ENCODE measurements at regions not wholly inside any gene's neighbourhood (a gene's known extent, or its start where the extent isn't known, plus 50 kb on each side); places are given as distances from the start of the nearest gene placed in this dataset.

DNA sequence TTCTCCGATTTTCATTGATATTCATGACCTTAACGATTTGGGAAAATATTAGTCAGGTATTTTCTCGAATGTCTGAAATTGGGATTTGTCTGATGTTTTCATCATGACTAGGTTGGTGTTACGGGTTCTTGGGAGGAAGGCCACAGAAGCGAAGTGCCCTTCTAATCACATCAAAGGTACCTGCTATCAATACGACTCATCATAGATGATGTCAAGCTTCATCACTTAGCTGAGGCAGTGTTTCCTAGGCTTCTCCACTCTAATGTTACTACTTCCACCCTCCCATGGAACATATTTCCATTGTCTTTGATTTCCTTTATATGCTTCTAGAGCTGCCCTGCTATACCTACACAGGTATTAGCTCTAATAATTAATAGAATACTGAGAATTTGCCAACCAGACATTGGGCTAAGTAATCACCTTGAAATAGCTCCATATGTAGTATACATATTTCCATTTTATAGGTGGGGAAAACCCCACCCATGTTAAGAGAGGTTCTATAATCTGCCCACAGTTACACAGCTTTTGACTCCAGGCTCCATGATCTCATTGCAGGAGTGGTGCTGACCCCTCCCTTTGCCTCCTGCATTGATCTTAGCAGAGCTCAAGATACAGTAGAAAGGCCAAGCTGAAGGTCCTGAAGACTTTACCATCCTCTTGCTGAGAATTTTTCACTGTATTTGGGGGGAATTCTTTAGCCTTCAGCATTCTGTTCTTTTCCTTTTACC, 238.6 kb upstream of the ADAMTSL1 start:
- Mint-ChIP-seq H3K9me3 (no peaks in the 10 kb centered on the region), H3K4me3 (no peak overlapping the region), H3K27me3 (peaks cover 31% of the 10 kb centered on the region), H3K36me3 (ENCODE audit: low read depth) (no peaks in the 10 kb centered on the region), H3K27ac (peak overlapping the region; percentile 80), H3K4me1 (ENCODE audit: low read depth) (peaks cover 7% of the 10 kb centered on the region)

DNA sequence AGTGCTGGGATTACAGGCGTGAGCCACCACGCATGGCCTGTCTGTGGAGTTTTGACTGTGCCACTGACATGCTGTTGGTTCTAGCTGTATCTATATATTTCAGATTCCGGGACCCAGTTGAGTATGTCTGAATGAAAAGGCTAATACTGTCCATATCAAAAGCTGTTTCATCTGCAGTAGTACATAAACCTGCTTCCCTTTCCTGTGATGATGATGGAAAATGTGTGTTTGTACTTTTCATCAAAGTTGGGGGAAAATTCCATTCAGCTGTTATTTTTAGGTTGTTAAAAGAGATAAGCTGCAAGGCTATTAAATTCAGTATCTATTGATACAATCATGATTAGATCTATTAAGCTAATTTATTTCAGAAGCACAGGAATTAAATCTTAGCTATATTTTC, 237.6 kb upstream of the ADAMTSL1 start:
- Mint-ChIP-seq H3K9me3 (no peaks in the 10 kb centered on the region), H3K27ac (no peak overlapping the region), H3K36me3 (ENCODE audit: low read depth) (no peaks in the 10 kb centered on the region), H3K4me1 (ENCODE audit: low read depth) (peaks cover 11% of the 10 kb centered on the region), H3K27me3 (peaks cover 31% of the 10 kb centered on the region), H3K4me3 (no peak overlapping the region)

DNA sequence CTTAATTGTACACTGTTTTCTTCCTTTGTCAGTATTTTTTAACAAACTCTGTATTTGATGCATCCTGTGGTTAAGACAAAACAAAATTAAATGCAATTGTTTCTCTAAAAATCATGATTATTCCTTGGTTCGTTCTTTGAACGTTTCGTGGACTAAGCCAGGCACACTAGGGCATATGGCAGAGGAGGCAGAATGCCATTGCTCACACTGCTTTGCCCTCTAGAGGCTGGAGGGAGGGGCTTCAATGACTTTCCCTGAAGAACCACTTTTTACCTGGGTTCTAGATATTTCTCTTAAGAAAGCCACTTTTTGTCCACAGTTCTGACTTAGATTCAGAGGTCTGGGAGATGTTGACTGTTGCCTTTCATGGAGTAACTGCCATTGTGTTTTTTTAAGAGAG, 236.2 kb upstream of the ADAMTSL1 start:
- no peak overlapping the region for H3K4me3 Mint-ChIP-seq
- peaks cover 12% of the 10 kb centered on the region for H3K4me1 Mint-ChIP-seq (ENCODE audit: low read depth)
- H3K27me3 Mint-ChIP-seq = peaks cover 31% of the 10 kb centered on the region
- no peak overlapping the region for H3K27ac Mint-ChIP-seq
- H3K36me3 Mint-ChIP-seq (ENCODE audit: low read depth) = no peaks in the 10 kb centered on the region
- H3K9me3 Mint-ChIP-seq = no peaks in the 10 kb centered on the region

DNA sequence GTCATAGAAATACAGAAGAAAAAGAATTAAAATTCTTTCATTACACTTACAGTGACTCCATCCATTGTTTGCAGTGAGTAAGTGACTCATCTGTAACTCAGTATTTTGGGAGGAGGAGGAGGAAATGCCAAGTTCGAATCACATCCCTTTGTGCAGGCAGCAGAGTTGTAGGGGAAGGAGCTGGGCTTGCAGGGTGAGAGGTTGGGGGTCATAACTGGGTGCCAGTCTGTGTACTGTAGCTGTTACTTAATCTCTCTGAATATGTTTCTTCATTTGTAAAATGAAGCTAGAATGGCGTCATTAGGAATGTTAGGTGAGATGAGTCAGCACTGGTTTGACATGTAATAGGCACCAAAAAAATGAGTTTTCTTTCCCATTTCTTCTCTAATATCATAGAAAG, 235.7 kb upstream of the ADAMTSL1 start:
- Mint-ChIP-seq H3K4me1 (ENCODE audit: low read depth) (peaks cover 12% of the 10 kb centered on the region), H3K27ac (no peak overlapping the region), H3K27me3 (peaks cover 28% of the 10 kb centered on the region), H3K9me3 (no peaks in the 10 kb centered on the region), H3K36me3 (ENCODE audit: low read depth) (no peaks in the 10 kb centered on the region), H3K4me3 (no peak overlapping the region)

- Mint-ChIP-seq H3K4me1 (ENCODE audit: low read depth) (peaks cover 12% of the 10 kb centered on the region), H3K4me3 (no peak overlapping the region), H3K36me3 (ENCODE audit: low read depth) (no peaks in the 10 kb centered on the region), H3K27ac (no peak overlapping the region), H3K27me3 (peaks cover 26% of the 10 kb centered on the region), H3K9me3 (no peaks in the 10 kb centered on the region)
Observed at GRCh38 chr9:18238752-18239447, 235.1 kb upstream of the ADAMTSL1 start.

DNA sequence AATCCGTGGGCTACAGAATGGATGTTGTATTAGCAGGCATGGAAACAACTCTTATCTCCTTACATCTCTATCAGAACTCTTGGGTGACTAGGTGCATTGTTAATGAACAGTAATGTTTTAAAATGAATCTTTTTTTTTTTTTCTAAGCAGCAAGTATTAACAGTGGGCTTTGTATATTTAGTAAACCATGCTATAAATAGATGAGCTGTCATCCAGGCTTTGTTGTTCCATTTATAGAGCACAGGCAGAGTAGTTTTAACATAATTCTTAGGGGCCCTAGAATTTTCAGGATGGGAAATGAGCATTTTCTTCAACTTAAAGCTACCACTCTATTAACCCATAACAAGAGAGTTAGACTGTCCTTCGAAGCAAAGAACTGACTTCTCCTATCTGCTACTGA, 233.7 kb upstream of the ADAMTSL1 start:
- Mint-ChIP-seq H3K4me3 (no peak overlapping the region), H3K9me3 (no peaks in the 10 kb centered on the region), H3K27me3 (peaks cover 29% of the 10 kb centered on the region), H3K27ac (no peak overlapping the region), H3K4me1 (ENCODE audit: low read depth) (peaks cover 8% of the 10 kb centered on the region), H3K36me3 (ENCODE audit: low read depth) (no peaks in the 10 kb centered on the region)

- H3K9me3 Mint-ChIP-seq = no peaks in the 10 kb centered on the region
- H3K4me3 Mint-ChIP-seq = no peak overlapping the region
- peaks cover 16% of the 10 kb centered on the region for H3K27me3 Mint-ChIP-seq
- no peaks in the 10 kb centered on the region for H3K36me3 Mint-ChIP-seq (ENCODE audit: low read depth)
- peaks cover 4% of the 10 kb centered on the region for H3K4me1 Mint-ChIP-seq (ENCODE audit: low read depth)
- H3K27ac Mint-ChIP-seq = no peak overlapping the region
Observed at GRCh38 chr9:18245911-18246310, 228.0 kb upstream of the ADAMTSL1 start.

DNA sequence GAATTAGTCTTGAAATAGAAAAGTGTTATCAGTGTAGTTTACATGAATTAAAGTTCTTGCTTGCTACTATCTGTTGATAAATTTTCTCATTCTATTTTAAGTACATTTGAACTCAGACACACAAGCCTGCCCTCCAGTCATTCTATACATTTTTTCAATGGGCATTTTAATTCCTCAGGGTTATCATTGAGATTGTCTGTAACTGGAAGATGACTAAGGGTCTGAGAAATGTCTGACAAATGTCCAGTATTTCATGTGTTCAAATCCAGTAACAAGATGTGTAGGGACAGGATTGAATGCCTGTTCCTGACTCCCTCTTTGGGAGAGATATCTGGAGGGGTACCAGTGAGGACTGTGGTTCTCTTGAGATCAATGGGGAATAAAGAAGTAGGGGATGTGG, 223.9 kb upstream of the ADAMTSL1 start:
- H3K4me1 Mint-ChIP-seq (ENCODE audit: low read depth) = no peaks in the 10 kb centered on the region
- no peaks in the 10 kb centered on the region for H3K9me3 Mint-ChIP-seq
- no peak overlapping the region for H3K4me3 Mint-ChIP-seq
- no peaks in the 10 kb centered on the region for H3K36me3 Mint-ChIP-seq (ENCODE audit: low read depth)
- no peak overlapping the region for H3K27ac Mint-ChIP-seq
- H3K27me3 Mint-ChIP-seq = peaks cover 7% of the 10 kb centered on the region

- peaks cover 14% of the 10 kb centered on the region for H3K27me3 Mint-ChIP-seq
- no peak overlapping the region for H3K27ac Mint-ChIP-seq
- H3K36me3 Mint-ChIP-seq (ENCODE audit: low read depth) = no peaks in the 10 kb centered on the region
- H3K4me3 Mint-ChIP-seq = no peak overlapping the region
- no peaks in the 10 kb centered on the region for H3K9me3 Mint-ChIP-seq
- no peaks in the 10 kb centered on the region for H3K4me1 Mint-ChIP-seq (ENCODE audit: low read depth)
Observed at GRCh38 chr9:18253950-18254349, 220.0 kb upstream of the ADAMTSL1 start.

- Mint-ChIP-seq H3K27me3 (peaks cover 14% of the 10 kb centered on the region), H3K9me3 (no peaks in the 10 kb centered on the region), H3K4me1 (ENCODE audit: low read depth) (no peaks in the 10 kb centered on the region), H3K36me3 (ENCODE audit: low read depth) (no peaks in the 10 kb centered on the region), H3K27ac (no peak overlapping the region), H3K4me3 (no peak overlapping the region)
Observed at GRCh38 chr9:18255158-18255629, 218.8 kb upstream of the ADAMTSL1 start.

- Mint-ChIP-seq H3K27me3 (peaks cover 14% of the 10 kb centered on the region), H3K4me1 (ENCODE audit: low read depth) (no peaks in the 10 kb centered on the region), H3K4me3 (no peak overlapping the region), H3K36me3 (ENCODE audit: low read depth) (no peaks in the 10 kb centered on the region), H3K9me3 (no peaks in the 10 kb centered on the region), H3K27ac (no peak overlapping the region)
Observed at GRCh38 chr9:18255747-18256146, 218.2 kb upstream of the ADAMTSL1 start.

- H3K27me3 Mint-ChIP-seq = peaks cover 14% of the 10 kb centered on the region
- H3K4me1 Mint-ChIP-seq (ENCODE audit: low read depth) = no peaks in the 10 kb centered on the region
- H3K36me3 Mint-ChIP-seq (ENCODE audit: low read depth) = no peaks in the 10 kb centered on the region
- no peak overlapping the region for H3K4me3 Mint-ChIP-seq
- no peak overlapping the region for H3K27ac Mint-ChIP-seq
- H3K9me3 Mint-ChIP-seq = no peaks in the 10 kb centered on the region
Observed at GRCh38 chr9:18256568-18256967, 217.4 kb upstream of the ADAMTSL1 start.

DNA sequence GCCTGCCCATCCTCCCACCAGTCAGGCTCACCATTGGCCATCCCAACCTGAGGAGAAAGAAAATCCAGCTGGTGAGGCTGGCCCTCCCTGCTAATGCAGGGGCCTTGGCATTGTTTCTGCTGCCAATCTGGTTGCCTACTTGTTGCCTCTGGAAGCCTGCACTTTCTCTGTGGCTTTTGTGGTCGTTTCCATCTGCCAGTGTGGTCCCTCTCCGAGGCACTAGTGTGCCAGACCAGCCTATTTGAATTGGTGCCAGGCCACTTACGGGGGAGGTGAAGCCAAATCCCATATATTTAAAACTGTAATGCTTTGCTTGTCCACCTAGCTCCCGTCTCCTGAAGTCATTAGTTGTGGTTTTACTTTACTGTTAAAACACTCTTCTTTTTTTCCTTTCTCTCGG, 213.4 kb upstream of the ADAMTSL1 start:
- no peak overlapping the region for H3K4me3 Mint-ChIP-seq
- H3K9me3 Mint-ChIP-seq = no peaks in the 10 kb centered on the region
- no peaks in the 10 kb centered on the region for H3K4me1 Mint-ChIP-seq (ENCODE audit: low read depth)
- H3K36me3 Mint-ChIP-seq (ENCODE audit: low read depth) = no peaks in the 10 kb centered on the region
- H3K27me3 Mint-ChIP-seq = peaks cover 8% of the 10 kb centered on the region
- no peak overlapping the region for H3K27ac Mint-ChIP-seq

DNA sequence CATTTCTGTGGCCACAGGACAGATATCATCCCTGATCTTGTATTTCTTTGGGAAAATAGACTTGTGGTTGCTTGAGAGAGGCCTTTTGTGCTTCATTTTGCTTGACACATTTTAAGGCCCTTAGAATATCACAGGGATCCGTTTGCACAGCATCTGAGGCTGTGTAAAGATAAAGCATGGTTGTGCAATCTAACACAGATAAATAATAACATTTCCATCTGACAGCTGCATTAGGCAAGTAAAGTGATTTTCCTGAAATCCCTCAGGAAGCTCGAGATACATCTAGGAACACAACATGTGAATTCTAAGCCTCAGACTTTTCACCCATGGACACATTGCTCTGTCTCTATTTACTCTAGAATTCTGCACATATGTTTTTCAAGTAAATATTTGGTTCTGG, 212.8 kb upstream of the ADAMTSL1 start:
- H3K9me3 Mint-ChIP-seq = no peaks in the 10 kb centered on the region
- H3K27ac Mint-ChIP-seq = no peak overlapping the region
- H3K4me1 Mint-ChIP-seq (ENCODE audit: low read depth) = no peaks in the 10 kb centered on the region
- no peak overlapping the region for H3K4me3 Mint-ChIP-seq
- H3K36me3 Mint-ChIP-seq (ENCODE audit: low read depth) = no peaks in the 10 kb centered on the region
- peaks cover 3% of the 10 kb centered on the region for H3K27me3 Mint-ChIP-seq

DNA sequence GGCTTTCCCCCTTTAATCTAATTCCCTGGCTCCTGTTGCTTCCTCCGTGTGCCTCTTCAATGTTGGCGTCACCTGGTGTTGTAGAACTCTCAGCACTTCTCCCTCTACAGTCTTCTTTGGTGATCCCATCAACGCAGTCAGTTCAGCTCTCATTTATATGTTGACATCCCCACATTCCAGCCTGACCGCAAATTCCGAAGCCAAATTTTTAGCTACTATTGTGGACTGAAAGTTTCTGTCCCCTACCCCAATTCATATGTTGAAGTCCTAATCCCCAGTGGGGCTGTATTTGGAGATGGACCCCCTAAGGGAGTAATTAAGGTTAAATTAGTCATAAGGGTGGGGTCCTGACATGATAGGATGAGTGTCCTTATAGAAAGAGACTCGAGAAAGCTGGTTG, 210.6 kb upstream of the ADAMTSL1 start:
- Mint-ChIP-seq H3K4me1 (ENCODE audit: low read depth) (no peaks in the 10 kb centered on the region), H3K4me3 (no peak overlapping the region)

GRCh38 chr9:18268381-18268780, 205.6 kb upstream of the ADAMTSL1 start:
- H3K27ac Mint-ChIP-seq = no peak overlapping the region
- H3K4me3 Mint-ChIP-seq = no peak overlapping the region
- no peaks in the 10 kb centered on the region for H3K36me3 Mint-ChIP-seq (ENCODE audit: low read depth)
- H3K4me1 Mint-ChIP-seq (ENCODE audit: low read depth) = no peaks in the 10 kb centered on the region
- H3K9me3 Mint-ChIP-seq = peaks cover 12% of the 10 kb centered on the region
- H3K27me3 Mint-ChIP-seq = peaks cover 22% of the 10 kb centered on the region

More for the DNA sequence above, 210.6 kb upstream of the ADAMTSL1 start:
- H3K27me3 Mint-ChIP-seq = peaks cover 15% of the 10 kb centered on the region
- no peaks in the 10 kb centered on the region for H3K9me3 Mint-ChIP-seq
- H3K36me3 Mint-ChIP-seq (ENCODE audit: low read depth) = no peaks in the 10 kb centered on the region
- no peak overlapping the region for H3K27ac Mint-ChIP-seq

Data from stimulated activated naive CD8-positive, alpha-beta T cell treated with anti-CD3 and anti-CD28 coated beads, Interleukin-15, Interleukin-2, amounts not matched to agents 100 ng/mL and 50 ng/mL, for 24 hours (primary cell).